ENCODE measurements at regions not wholly inside any gene's neighbourhood (a gene's known extent, or its start where the extent isn't known, plus 50 kb on each side); places are given as distances from the start of the nearest gene placed in this dataset.
A peak's percentile ranks its signal among the peaks of the same experiment; 100 is the strongest.

DNA sequence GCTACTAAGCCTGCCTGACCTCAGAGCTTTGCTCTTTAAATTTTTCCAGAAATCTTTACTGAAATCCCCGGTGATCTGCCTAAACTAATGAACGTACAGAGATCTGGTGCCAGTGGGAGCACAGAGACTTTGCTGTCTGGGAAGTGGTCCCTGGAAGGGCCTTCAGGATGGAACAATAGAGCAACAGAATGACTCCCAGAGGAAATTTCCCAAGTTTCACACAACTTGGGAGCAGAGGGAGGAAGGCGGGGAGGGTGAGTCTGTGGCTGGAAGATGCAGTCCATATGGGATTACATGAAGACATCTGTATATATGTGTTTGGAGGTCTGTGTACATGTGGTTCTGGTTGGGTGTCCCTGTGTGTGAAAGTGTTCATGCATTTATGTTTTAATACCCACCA lies 638.3 kb downstream of the CCDC171 start:
- no peak for DNase-seq
- Mint-ChIP-seq H3K4me3 (no peak overlapping the region), H3K36me3 (peaks cover 0 to 14% (median 3%) of the 10 kb centered on the region in 3 donors), H3K9me3 (peaks cover 0 to 12% (median 8%) of the 10 kb centered on the region in 9 donors), H3K27me3 (no peaks in the 10 kb centered on the region), H3K4me1 (peaks cover 0 to 6% (median 4%) of the 10 kb centered on the region in 4 donors), H3K27ac (no peak overlapping the region)
- POLR2A ChIA-PET, result no interaction called here
- no peak for ATAC-seq

DNA sequence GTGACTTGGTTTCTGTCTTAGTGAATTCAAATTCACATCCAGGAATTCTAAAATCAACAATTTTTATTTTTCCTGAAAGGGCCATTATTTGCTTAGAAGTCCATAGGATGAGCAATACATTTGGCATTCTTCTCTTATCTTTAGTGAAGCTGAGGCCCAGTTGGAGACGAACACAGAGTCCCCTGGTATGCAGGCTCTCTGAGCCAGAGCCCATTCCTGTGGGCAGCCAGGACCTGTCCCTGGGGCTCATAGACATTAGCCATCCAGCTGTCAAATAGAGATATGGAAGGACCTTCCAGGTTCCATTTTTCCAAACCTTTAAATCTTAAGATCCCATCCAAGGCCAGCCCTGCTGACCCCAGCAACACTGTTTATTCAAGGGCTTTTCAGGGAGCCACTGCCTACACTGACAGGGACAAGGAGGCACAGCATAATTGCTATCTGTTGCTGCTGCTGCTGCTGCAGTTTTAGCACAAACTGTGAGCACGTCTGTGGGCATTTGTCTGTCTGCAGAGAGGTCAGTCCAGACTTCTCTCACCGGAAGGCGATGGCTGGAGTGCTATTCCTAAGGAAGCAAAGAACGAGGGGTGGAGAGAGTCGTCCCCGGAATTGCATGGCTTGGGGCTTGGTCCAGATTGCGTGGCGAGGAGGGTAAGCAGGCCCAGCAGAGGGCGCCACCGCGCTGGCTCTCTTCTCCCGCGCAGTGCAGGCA lies 639.0 kb downstream of the CCDC171 start:
- DNase-seq, result peak; percentile 3 to 76 (median 36)
- POLR2A ChIA-PET, result no interaction called here
- Mint-ChIP-seq H3K4me1 (peaks cover 0 to 6% (median 4%) of the 10 kb centered on the region in 4 donors), H3K27ac (no peak overlapping the region), H3K4me3 (peak overlapping the region in 6 of 10 donors; percentile 15 to 73 (median 40)), H3K36me3 (peaks cover 0 to 14% (median 3%) of the 10 kb centered on the region in 3 donors), H3K27me3 (no peaks in the 10 kb centered on the region), H3K9me3 (peaks cover 0 to 12% (median 8%) of the 10 kb centered on the region in 9 donors)
- peak; percentile 91 to 93 for ATAC-seq

DNA sequence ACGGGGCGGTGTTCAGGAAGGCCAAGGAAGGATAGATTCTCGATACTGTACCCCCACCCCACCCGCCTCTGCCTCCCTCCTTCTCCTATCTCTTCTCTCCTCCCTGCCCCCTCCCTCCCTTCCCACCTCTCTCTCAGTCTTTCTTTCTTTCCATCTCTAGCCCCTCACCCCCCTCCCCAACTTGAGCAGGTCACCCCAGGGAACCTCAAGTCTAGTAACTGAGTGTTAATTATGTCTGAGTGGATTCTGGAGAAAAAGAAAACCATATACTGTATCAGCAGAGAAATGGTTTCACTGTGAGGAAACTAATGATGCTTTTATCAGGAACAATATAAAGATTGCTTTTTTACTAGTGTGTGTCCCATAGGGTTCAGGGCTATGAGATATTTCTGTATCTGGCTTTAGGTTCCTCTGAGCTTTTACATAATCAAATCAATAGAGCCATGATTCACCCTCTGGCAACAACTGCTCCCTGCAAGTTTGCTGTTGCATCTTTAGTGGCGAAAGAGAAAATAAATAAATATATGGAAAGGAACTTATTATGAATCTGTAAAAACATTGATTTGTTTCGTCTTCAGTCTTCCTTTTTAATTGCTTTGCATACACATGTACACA lies 639.7 kb downstream of the CCDC171 start:
- DNase-seq (no peak), ATAC-seq (no peak)
- H3K4me3 Mint-ChIP-seq, result peak overlapping the region in 5 of 10 donors; percentile 15 to 73 (median 45)
- no peaks in the 10 kb centered on the region for H3K27me3 Mint-ChIP-seq
- H3K27ac Mint-ChIP-seq, result no peak overlapping the region
- H3K36me3 Mint-ChIP-seq, result peaks cover 0 to 14% (median 3%) of the 10 kb centered on the region in 3 donors
- H3K4me1 Mint-ChIP-seq, result peaks cover 0 to 6% (median 4%) of the 10 kb centered on the region in 4 donors
- H3K9me3 Mint-ChIP-seq, result peaks cover 0 to 12% (median 8%) of the 10 kb centered on the region in 9 donors
- POLR2A ChIA-PET, result interaction anchor here (0.7 kb wide), 1 partner anchor 9 kb away, joined by 4 read pairs; no protein-coding TSS in a partner anchor

DNA sequence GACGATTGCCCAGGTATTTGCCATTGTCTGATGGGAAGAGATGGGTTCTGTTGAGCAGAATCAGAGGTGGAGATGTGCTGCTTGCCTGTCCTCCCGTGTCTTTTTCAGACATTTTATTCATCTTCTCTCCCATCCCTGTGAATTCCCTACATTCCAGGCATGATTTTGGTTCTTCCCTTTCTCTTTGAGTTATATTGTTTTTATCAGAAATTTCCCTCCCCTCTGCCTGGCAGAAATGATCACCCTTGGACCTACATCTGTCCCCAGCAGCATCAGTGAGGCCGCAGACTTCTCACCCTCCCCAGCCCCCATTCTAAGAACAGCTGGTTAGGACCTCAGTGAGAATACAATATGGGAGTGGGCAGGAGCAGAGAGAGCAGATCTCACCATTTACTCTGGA lies 640.2 kb downstream of the CCDC171 start:
- Mint-ChIP-seq H3K4me3 (no peak overlapping the region), H3K9me3 (peaks cover 0 to 12% (median 8%) of the 10 kb centered on the region in 9 donors), H3K27me3 (peaks cover 0 to 1% (median 0%) of the 10 kb centered on the region in 5 donors), H3K36me3 (peaks cover 0 to 14% (median 3%) of the 10 kb centered on the region in 3 donors), H3K4me1 (peaks cover 0 to 6% (median 4%) of the 10 kb centered on the region in 4 donors), H3K27ac (peak overlapping the region in 1 of 10 donors; percentile 40)
- DNase-seq (no peak), ATAC-seq (no peak)
- POLR2A ChIA-PET, result interaction anchor here (0.7 kb wide), 1 partner anchor 10 kb away, joined by 4 read pairs; no protein-coding TSS in a partner anchor

DNA sequence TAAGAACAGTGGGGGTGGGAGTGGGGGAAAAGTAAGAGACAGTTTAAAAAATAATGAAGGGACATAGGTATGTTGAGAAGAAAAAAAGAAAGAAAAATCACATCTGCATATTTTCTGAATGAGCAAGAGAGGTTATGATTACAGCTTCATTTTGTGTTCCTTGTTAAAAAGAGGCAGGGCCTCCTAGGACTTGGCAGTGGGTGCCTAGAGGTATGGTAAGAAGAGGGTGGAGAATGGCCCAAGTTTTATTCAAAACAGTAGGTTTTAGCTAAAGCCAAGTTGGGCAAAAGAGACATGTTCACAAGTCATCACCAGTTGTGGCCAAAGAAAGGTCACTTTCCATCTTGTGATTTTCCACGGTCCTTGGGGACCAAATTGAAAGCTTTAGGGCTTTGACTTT lies 643.4 kb downstream of the CCDC171 start:
- H3K9me3 Mint-ChIP-seq, result peaks cover 0 to 3% (median 0%) of the 10 kb centered on the region in 9 donors
- ATAC-seq, result no peak
- POLR2A ChIA-PET, result no interaction called here
- H3K4me1 Mint-ChIP-seq, result peaks cover 0 to 6% (median 4%) of the 10 kb centered on the region in 4 donors
- no peaks in the 10 kb centered on the region for H3K36me3 Mint-ChIP-seq
- no peak overlapping the region for H3K4me3 Mint-ChIP-seq
- peaks cover 0 to 5% (median 0%) of the 10 kb centered on the region in 5 donors for H3K27me3 Mint-ChIP-seq
- no peak for DNase-seq
- no peak overlapping the region for H3K27ac Mint-ChIP-seq

DNA sequence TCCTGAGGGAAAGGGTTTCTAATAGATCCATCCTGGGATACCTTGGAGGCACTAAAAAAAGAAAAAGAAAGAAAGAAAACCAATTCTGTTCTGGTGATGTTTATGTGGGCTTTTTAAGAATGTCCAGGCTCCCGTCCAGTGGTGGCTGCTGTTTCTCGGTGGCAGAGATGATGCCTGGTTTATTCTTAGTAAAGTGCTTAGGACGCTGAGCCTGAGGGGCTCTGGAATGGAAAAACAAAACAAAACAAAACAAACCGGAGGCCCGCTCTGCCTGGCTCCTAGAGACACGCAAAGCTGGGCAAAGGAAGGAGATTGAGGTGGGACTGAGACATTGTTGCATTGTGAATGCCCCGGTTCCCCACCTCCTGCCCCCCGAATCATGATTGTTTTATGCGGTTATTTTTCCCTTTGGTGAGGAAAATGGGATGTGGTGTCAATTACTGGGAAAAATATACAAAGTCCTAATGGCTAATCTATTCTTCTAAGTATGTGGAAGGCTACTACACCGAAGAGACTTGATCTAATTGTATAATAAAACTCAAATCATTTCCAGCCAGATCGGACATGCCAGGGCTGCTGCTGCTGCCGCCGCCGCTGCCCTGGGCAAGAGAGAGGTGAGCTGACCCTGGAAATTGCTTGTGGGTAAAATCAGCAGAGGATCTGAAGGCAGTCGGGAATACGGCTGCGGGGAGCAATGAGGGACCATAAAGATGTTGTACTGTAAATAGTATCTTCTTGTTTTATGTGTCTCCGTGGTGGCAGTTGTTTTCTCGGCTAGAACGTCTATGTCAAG lies 644.9 kb downstream of the CCDC171 start:
- DNase-seq, result no peak
- Mint-ChIP-seq H3K27ac (no peak overlapping the region), H3K9me3 (peaks cover 0 to 3% (median 0%) of the 10 kb centered on the region in 9 donors), H3K36me3 (no peaks in the 10 kb centered on the region), H3K27me3 (peaks cover 0 to 8% (median 0%) of the 10 kb centered on the region in 5 donors), H3K4me1 (no peaks in the 10 kb centered on the region), H3K4me3 (no peak overlapping the region)
- ATAC-seq, result no peak
- POLR2A ChIA-PET, result no interaction called here

DNA sequence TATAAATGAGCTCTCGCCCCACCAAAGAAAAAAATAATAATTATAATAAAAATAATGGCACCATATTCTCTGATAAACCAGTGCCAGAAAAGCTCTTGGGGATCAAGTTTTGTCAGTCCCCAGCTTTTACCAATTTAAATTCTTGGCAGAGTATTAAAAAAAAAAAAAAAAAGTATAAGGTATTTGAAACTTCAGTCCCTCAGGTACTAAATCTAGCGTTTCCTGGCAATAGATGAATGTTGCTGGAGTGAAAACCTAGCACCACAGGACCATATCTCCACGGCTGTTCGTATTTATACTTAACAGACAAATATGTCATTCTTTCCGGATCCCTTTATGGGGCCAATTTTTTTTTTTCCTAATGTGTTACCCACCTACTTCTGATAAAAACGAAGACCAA lies 646.2 kb downstream of the CCDC171 start:
- peaks cover 0 to 8% (median 0%) of the 10 kb centered on the region in 5 donors for H3K27me3 Mint-ChIP-seq
- POLR2A ChIA-PET, result no interaction called here
- H3K4me3 Mint-ChIP-seq, result no peak overlapping the region
- H3K9me3 Mint-ChIP-seq, result peaks cover 0 to 3% (median 0%) of the 10 kb centered on the region in 9 donors
- H3K27ac Mint-ChIP-seq, result no peak overlapping the region
- H3K36me3 Mint-ChIP-seq, result no peaks in the 10 kb centered on the region
- DNase-seq (no peak), ATAC-seq (no peak)
- H3K4me1 Mint-ChIP-seq, result no peaks in the 10 kb centered on the region

DNA sequence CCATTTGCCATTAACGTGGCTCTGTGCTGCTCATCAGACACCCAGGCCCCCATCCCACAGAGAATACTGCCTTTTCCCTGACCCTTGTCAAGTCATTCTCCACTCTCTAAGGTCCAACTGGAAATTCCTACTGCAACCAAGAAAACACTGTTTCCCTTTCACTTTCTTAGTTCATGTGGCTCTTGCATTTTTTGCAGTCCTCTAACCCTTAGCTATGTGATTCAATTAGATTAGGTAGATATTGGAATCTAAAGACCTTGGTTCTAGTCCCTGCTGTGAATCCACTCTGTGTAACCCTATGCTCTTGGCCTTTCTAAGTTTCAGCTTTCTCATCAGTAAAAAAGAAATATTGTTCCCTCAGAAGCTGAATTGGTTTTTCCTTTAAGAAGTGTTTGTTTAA lies 649.4 kb downstream of the CCDC171 start:
- Mint-ChIP-seq H3K36me3 (no peaks in the 10 kb centered on the region), H3K9me3 (peaks cover 0 to 9% (median 0%) of the 10 kb centered on the region in 9 donors), H3K27me3 (peaks cover 0 to 8% (median 0%) of the 10 kb centered on the region in 5 donors), H3K27ac (no peak overlapping the region), H3K4me3 (no peak overlapping the region), H3K4me1 (peaks cover 5 to 8% (median 7%) of the 10 kb centered on the region in 4 donors)
- POLR2A ChIA-PET, result no interaction called here
- DNase-seq (no peak), ATAC-seq (no peak)

DNA sequence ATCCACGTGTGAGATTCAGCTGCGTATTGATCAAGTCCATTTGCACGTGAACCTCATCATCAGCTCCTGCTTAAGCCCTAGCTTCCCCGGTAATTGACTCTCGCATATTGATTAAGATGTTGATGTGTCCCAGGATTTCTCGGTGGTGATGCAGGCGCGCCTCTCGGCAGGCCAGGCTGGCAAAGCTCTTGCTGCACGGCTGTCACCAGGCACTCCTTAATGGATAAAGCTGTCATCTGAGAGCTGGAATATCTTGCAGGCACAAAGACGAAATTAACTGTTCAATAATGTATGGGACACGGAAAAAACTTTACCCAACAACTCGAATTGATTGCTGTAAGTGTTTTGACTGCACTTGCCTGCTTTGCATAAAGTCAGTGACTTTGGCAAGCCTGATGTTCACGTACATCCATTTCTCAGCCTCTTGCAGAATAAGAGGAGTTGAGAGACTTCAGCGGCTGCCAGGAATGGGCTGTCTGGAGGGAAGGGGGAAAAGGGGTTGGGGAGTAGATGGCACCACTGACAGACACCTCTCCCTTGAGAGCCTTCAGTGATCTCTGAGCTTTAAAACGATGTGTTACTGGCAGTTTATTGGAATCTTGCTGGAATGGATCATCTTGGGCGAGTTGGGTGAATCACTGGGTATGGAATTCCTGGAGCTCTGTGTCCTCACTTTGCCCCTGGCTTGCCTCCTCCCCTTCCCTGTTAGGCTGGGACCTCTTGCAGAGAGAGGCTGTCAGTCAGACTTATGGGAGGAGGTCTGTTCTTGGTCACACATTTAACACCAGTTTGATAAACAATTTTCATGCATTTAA lies 650.3 kb downstream of the CCDC171 start:
- ATAC-seq (no peak), DNase-seq (no peak)
- H3K27me3 Mint-ChIP-seq, result peaks cover 0 to 8% (median 0%) of the 10 kb centered on the region in 5 donors
- POLR2A ChIA-PET, result no interaction called here
- no peak overlapping the region for H3K27ac Mint-ChIP-seq
- no peaks in the 10 kb centered on the region for H3K36me3 Mint-ChIP-seq
- H3K4me1 Mint-ChIP-seq, result peaks cover 10 to 12% (median 11%) of the 10 kb centered on the region in 4 donors
- no peak overlapping the region for H3K4me3 Mint-ChIP-seq
- H3K9me3 Mint-ChIP-seq, result peaks cover 0 to 9% (median 2%) of the 10 kb centered on the region in 9 donors

DNA sequence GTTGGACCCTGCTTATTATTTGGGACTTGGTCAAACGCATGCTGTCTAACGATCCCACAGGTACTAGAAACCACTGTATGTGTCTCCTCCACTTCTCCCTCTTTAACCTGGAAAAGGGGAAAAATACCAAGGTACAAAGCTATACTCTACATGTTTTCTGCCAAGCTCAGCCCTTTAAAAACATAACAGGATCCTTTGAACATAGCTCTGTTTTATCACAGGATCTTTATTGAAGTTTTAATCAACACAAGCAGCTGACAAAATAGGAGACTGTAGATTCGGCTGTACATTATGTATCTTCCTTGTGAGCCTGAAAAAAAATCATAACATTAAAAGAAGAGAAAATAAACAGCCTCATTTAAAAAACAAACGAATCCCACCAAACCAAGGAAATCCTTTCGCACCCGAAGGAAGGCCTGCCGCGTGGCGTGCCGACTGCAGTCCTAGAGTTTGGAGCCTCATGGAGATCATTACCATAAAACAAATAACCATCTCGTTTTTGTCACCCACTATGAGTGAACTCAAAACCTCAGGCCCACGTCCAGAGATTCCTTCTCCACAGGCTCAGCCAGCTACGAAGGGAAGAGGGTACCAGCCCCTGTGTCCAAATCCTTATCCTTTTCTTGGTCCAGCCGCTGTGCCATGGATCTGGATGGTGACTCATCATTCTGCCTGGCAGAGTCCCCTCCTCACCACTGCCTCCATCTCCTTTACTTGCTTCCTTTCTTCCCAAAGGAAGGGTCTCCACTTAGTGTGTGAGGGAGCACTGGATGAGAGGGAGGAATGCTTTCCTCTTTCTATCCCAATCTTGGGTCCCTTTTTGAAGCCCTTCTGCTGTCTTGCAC lies 651.1 kb downstream of the CCDC171 start:
- Mint-ChIP-seq H3K9me3 (peaks cover 0 to 9% (median 2%) of the 10 kb centered on the region in 9 donors), H3K36me3 (no peaks in the 10 kb centered on the region), H3K27ac (no peak overlapping the region), H3K27me3 (peaks cover 0 to 8% (median 0%) of the 10 kb centered on the region in 5 donors), H3K4me1 (peaks cover 10 to 12% (median 11%) of the 10 kb centered on the region in 4 donors), H3K4me3 (peak overlapping the region in 1 of 10 donors; percentile 20)
- DNase-seq (no peak), ATAC-seq (no peak)
- POLR2A ChIA-PET, result no interaction called here

DNA sequence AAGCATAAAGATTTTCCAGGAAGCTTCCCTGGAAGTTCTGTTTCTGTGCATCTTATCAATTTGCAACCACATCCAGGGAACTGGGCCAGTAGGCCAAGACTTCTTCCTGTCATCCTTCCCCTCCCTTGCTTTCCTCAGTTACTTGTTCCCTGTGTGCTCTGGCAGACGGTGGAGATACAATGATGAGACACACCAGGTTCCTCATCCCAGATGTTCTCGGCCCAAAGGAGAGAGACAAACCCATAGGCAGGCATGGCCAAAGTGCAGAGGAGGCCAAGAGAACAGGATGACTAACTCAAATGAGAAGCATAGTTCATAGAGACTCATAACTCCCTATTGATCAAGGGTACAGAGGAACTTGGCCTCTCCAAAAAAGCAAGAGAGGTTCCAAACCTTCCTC lies 652.6 kb downstream of the CCDC171 start:
- no peak for DNase-seq
- POLR2A ChIA-PET, result no interaction called here
- no peaks in the 10 kb centered on the region for H3K36me3 Mint-ChIP-seq

More for the DNA sequence above, 652.6 kb downstream of the CCDC171 start:
- Mint-ChIP-seq H3K27ac (peak overlapping the region in 1 of 10 donors; percentile 35), H3K27me3 (peaks cover 0 to 8% (median 0%) of the 10 kb centered on the region in 5 donors), H3K9me3 (peaks cover 0 to 9% (median 2%) of the 10 kb centered on the region in 9 donors), H3K4me1 (peaks cover 10 to 12% (median 11%) of the 10 kb centered on the region in 4 donors), H3K4me3 (no peak overlapping the region)
- no peak for ATAC-seq

Measured in naive thymus-derived CD8-positive, alpha-beta T cell (primary cell).